GM10248 (cell line): ENCODE measurements at regions not wholly inside any gene's neighbourhood (a gene's known extent, or its start where the extent isn't known, plus 50 kb on each side); places are given as distances from the start of the nearest gene placed in this dataset.
"Not testable (repeated sequence)": the region's sequence is repeated elsewhere in the genome, so short reads cannot be mapped to it uniquely, and the experiment has no call there.

Experiments used
- CTCF ChIA-PET: fragments of 300-600 bp; sonication (Branson Sonifier 250); formaldehyde crosslinking; extraction: SDS; loops from one replicate; lab custom pipeline; 2021; ENCODE audit warnings: antibody characterized with exemption; lab: Yijun Ruan, JAX
- POLR2A ChIA-PET: fragments of 350-650 bp; sonication (Branson Sonifier 250); formaldehyde crosslinking; extraction: SDS; loops from one replicate; lab custom pipeline; 2020; ENCODE audit warnings: antibody characterized with exemption; lab: Yijun Ruan, JAX
- DNase-seq: peaks from one replicate; pipeline ENCODE4 v3.0.0; 2012; ENCODE audit errors: extremely low spot score
- TF ChIP-seq, protein P1 (sequence below): IDR thresholded peaks from 2 replicates; pipeline ENCODE4 v1.5.1; 2012; ENCODE audit warnings: mild to moderate bottlenecking, low read depth; ENCODE audit errors: extremely low read depth, missing control alignments, control extremely low read depth

DNA sequence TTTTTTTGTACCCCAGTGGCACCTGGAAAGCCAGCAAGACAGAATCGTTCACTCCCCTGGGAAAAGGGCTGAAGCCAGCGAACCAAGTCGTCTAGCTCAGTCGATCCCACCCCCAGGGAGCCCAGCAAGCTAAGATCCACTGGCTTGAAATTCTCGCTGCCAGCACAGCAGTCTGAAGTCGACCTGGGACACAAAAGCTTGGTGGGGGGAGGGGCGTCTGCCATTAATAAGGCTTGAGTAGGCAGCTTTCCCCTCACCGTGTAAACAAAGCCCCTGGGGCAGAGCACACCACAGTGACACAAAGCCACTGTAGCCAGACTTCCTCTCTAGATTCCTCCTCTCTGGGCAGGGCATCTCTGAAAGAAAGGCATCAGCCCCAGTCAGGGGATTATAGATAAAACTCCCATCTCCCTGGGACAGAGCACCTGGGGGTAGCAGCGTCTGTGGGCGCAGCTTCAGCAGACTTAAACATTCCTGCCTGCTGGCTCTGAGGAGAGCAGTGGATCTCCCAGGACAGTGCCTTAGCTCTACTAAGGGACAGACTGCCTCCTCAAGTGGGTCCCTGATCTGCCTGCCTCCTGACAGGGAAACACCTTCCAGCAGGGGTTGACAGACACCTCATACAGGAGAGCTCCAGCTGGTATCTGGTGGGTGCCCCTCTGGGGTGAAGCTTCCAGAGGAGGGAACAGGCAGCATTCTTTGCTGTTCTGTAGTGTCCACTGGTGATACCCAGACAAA, 97.4 kb downstream of the TBR1 start:
- POLR2A ChIA-PET = not testable (repeated sequence)

DNA sequence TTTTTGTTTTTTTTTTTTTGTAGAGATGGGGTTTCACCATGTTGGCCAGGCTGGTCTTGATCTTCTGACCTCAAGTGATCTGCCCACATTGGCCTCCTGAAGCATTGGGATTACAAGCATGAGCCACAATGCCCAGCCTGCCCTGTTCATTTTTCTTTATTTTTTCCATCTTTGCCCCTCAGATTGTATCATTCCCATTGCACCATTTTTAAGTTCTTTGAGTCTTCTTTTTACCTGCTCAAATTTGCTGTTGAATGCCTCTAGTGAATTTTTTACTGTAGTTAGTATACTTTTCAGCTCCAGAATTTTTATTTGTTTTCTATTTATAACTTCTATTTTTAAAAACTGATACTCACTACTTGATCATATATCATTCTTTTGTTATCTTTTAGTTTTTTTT, 101.4 kb upstream of the SLC4A10 start:
- POLR2A ChIA-PET = no interaction called here
- CTCF ChIA-PET = interaction anchor here (0.7 kb wide), 1 partner anchor 1550 kb away, joined by 3 read pairs; no protein-coding TSS in a partner anchor
- TF ChIP-seq, protein P1, sequence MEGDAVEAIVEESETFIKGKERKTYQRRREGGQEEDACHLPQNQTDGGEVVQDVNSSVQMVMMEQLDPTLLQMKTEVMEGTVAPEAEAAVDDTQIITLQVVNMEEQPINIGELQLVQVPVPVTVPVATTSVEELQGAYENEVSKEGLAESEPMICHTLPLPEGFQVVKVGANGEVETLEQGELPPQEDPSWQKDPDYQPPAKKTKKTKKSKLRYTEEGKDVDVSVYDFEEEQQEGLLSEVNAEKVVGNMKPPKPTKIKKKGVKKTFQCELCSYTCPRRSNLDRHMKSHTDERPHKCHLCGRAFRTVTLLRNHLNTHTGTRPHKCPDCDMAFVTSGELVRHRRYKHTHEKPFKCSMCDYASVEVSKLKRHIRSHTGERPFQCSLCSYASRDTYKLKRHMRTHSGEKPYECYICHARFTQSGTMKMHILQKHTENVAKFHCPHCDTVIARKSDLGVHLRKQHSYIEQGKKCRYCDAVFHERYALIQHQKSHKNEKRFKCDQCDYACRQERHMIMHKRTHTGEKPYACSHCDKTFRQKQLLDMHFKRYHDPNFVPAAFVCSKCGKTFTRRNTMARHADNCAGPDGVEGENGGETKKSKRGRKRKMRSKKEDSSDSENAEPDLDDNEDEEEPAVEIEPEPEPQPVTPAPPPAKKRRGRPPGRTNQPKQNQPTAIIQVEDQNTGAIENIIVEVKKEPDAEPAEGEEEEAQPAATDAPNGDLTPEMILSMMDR = no peak
- DNase-seq = no peak

More for the DNA sequence above, 97.4 kb downstream of the TBR1 start:
- CTCF ChIA-PET, DNase-seq: not testable (repeated sequence)

DNA sequence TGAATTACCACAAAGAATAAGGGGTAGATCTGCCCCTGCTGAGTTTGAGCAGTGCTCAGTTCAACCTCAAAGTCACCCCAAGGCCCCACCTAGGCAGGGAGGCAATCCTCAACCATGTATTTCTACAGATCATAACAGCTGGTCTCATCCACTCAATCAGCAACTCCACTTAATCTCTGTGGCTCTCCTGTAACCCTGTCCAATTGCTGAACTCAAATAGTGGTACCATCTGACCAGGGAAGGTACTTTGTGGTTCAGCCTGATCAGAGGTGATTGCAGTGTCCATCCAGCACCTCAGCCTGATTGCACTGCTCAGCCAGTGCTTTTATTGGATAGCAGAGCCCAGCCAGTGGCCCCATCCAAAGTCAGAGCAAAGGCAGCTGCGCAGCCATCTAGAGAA, 91.0 kb upstream of the SLC4A10 start:
- CTCF ChIA-PET = no interaction called here
- TF ChIP-seq, protein P1 = no peak
- DNase-seq = no peak
- POLR2A ChIA-PET = no interaction called here

DNA sequence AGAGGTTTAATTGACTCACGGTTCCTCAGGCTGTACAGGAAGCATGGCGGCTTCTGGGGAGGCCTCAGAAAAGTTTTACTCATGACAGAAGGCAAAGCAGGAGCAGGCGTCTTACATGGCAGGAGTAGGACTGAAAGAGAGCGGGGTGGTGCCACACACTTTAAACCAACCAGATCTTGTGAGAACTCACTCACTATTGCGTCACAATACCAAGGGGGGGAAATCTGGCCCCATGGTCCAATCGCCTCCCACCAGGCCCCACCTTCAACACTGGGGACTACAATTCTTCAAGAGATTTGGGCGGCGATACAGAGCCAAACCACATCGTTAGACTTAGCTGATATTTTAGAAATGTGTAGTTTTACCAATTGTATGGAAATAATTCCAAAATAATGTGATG, 77.6 kb upstream of the SLC4A10 start:
- CTCF ChIA-PET = interaction anchor here (1.3 kb wide), 1 partner anchor 11 kb away, joined by 3 read pairs; no protein-coding TSS in a partner anchor
- DNase-seq = no peak
- TF ChIP-seq, protein P1 = no peak
- POLR2A ChIA-PET = no interaction called here

DNA sequence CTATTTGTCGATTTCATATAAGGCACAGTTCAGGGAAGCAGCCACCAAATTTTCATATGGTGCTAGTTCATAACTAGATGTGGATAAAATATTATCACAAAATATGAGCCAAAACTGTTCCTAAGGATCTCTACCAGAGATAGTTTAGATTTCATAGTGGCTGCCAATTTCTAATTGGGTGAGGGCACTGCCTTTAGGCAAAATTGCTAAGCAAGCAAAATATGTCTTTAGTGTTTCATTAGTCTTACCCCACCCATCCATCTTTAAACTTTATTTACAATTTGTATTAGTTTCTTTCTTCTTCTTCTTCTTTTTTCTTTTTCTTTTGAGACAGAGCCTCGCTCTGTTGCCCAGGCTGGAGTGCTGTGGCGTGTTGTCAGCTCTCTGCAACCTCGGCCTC, 77.1 kb upstream of the SLC4A10 start:
- no peak for DNase-seq
- TF ChIP-seq, protein P1 = no peak
- POLR2A ChIA-PET = no interaction called here
- CTCF ChIA-PET = interaction anchor here (1.3 kb wide), 1 partner anchor 11 kb away, joined by 3 read pairs; no protein-coding TSS in a partner anchor

DNA sequence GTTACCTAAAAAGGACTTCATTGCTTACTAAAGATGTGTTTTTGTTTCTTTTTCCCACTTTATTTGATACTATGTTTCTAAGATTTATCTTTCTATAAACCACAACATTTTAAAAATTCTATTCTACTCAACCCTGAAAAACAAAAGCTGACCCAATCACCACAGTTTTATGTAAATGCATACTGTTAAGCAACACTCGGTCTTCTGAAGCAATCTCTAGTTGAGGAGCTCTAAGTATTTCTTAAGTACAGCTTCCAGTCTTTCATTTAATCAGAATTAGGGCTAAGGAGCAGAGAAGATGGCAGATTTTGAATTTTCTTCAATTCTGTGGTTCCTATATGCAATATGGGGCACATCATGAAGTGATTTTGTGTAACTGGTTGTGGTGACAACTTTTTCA, 72.2 kb upstream of the SLC4A10 start:
- no peak for DNase-seq
- CTCF ChIA-PET = interaction anchor here (1.3 to 1.9 kb wide), 2 partner anchors 21 to 35 kb away, joined by 3 to 7 read pairs; no protein-coding TSS in a partner anchor
- TF ChIP-seq, protein P1 = no peak
- POLR2A ChIA-PET = no interaction called here

DNA sequence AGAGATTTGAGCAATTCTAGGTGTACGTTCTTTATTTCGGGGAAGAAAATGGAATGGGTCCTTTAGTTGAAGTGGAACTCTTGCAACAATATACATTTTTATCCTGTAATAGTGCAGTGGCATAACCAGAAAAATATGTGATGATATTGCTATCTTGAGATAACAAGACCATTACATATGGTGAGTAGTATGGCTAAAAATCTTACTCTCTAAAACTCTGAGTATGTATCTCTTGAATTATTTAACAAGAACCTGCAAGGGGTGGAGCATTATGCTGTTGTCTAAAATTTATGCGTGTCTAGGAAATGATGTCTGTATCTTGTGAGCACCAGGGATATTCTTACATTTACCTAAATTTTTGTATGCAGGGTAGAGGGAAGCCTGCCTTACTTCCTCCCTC, 68.4 kb upstream of the SLC4A10 start:
- no peak for DNase-seq
- TF ChIP-seq, protein P1 = no peak
- ChIA-PET CTCF (no interaction called here), POLR2A (no interaction called here)
